Suprapubic skin (tissue), 3 donors: ENCODE measurements at regions not wholly inside any gene's neighbourhood (a gene's known extent, or its start where the extent isn't known, plus 50 kb on each side); places are given as distances from the start of the nearest gene placed in this dataset.

ENCODE experiments used
- CTCF ChIP-seq, 2 donors: fragments of 200-600 bp in 1 of 2; fragments of 450-650 bp in 1 of 2; sonication (generic) in 1 of 2; IDR thresholded peaks; one replicate each; pipeline ENCODE4 v1.5.1; 2016 to 2019; ENCODE audit warnings: antibody characterized with exemption in 2 of 2, mild to moderate bottlenecking in 1 of 2, moderate library complexity in 1 of 2
- EP300 ChIP-seq: sonication (generic); formaldehyde crosslinking; IDR thresholded peaks from one replicate; pipeline ENCODE4 v1.6.1; 2017; ENCODE audit warnings: antibody characterized with exemption

GRCh38 chr16:51436742-51437141 lies 285.7 kb upstream of the SALL1 start:
- TF ChIP-seq CTCF (IDR thresholded peaks at IDR 0.05) (no peak), EP300 (no peak)
